HEK293 (cell line): ENCODE measurements at regions not wholly inside any gene's neighbourhood (a gene's known extent, or its start where the extent isn't known, plus 50 kb on each side); places are given as distances from the start of the nearest gene placed in this dataset.

ENCODE experiments used
- CTCF ChIA-PET: fragments of 350-600 bp; formaldehyde crosslinking; extraction: SDS; loops from one replicate; lab custom pipeline; 2021; ENCODE audit warnings: antibody characterized with exemption; lab: Yijun Ruan, JAX
- POLR2A ChIA-PET: fragments of 300-600 bp; formaldehyde crosslinking; extraction: SDS; loops from one replicate; lab custom pipeline; 2020; ENCODE audit warnings: antibody characterized with exemption, inconsistent platforms; lab: Yijun Ruan, JAX
- H3K27ac ChIP-seq: fragments of 200-500 bp; sonication (Bioruptor generic); 2 replicates; pipeline ENCODE4 v1.5.1; 2014; ENCODE audit warnings: low read depth, low read length, control low read depth, inconsistent platforms; ENCODE audit errors: extremely low read depth
- H3K36me3 ChIP-seq, 2 experiments: fragments of 200-500 bp in 1 of 2; sonication (Bioruptor generic) in 1 of 2; 1 replicate in 1 of 2; 2 replicates in 1 of 2; pipeline ENCODE4 v1.5.1; 2014 to 2017; ENCODE audit warnings: inconsistent platforms in 2 of 2, low read length in 2 of 2; ENCODE audit not compliant: control insufficient read depth in 2 of 2, insufficient read depth in 1 of 2
- H3K4me1 ChIP-seq: fragments of 200-500 bp; sonication (Bioruptor generic); 2 replicates; pipeline ENCODE4 v1.5.1; 2014; ENCODE audit warnings: mild to moderate bottlenecking, low read length, inconsistent platforms; ENCODE audit not compliant: control insufficient read depth, insufficient read depth
- H3K4me3 ChIP-seq: 2 replicates; pipeline ENCODE4 v1.5.1; 2011; ENCODE audit warnings: low read depth, mild to moderate bottlenecking, control low read depth, low read length, moderate library complexity
- H3K9me3 ChIP-seq: fragments of 200-500 bp; sonication (Bioruptor generic); 2 replicates; pipeline ENCODE4 v1.5.1; 2014; ENCODE audit warnings: low read depth, low read length, inconsistent platforms; ENCODE audit not compliant: control insufficient read depth, insufficient read depth
- GFI1B ChIP-seq: fragments of 450-650 bp; formaldehyde crosslinking; IDR thresholded peaks from 2 replicates; pipeline ENCODE4 v1.5.1; 2016; ENCODE audit warnings: missing biosample characterization, missing genetic modification characterization
- HIC1 ChIP-seq: fragments of 450-650 bp; formaldehyde crosslinking; IDR thresholded peaks from 2 replicates; pipeline ENCODE4 v1.5.1; 2016; ENCODE audit warnings: missing biosample characterization, missing genetic modification characterization
- HOXD13 ChIP-seq: sonication (generic); formaldehyde crosslinking; IDR thresholded peaks from 2 replicates; pipeline ENCODE4 v1.8.0; 2022; ENCODE audit warnings: missing genetic modification reagents, borderline replicate concordance
- KLF7 ChIP-seq: fragments of 450-650 bp; formaldehyde crosslinking; IDR thresholded peaks from 2 replicates; pipeline ENCODE4 v1.5.1; 2016; ENCODE audit warnings: missing biosample characterization, missing genetic modification characterization, borderline replicate concordance
- PBX3 ChIP-seq: sonication (generic); formaldehyde crosslinking; IDR thresholded peaks from 2 replicates; pipeline ENCODE4 v1.8.1; 2022; ENCODE audit warnings: mild to moderate bottlenecking, moderate library complexity, missing genetic modification reagents
- PRDM1 ChIP-seq: fragments of 450-650 bp; formaldehyde crosslinking; IDR thresholded peaks from 2 replicates; pipeline ENCODE4; 2016; ENCODE audit warnings: missing biosample characterization, missing genetic modification characterization
- SCRT1 ChIP-seq: fragments of 450-650 bp; formaldehyde crosslinking; IDR thresholded peaks from 2 replicates; pipeline ENCODE4 v1.5.1; 2016; ENCODE audit warnings: missing biosample characterization, missing genetic modification characterization, borderline replicate concordance
- ZBTB1 ChIP-seq: fragments of 450-650 bp; formaldehyde crosslinking; IDR thresholded peaks from 2 replicates; pipeline ENCODE4 v1.5.1; 2016; ENCODE audit warnings: missing biosample characterization, missing genetic modification characterization
- ZBTB8A ChIP-seq: fragments of 450-650 bp; formaldehyde crosslinking; IDR thresholded peaks from 2 replicates; pipeline ENCODE4 v1.5.1; 2016; ENCODE audit warnings: missing biosample characterization, missing genetic modification characterization
- ZFP69B ChIP-seq: fragments of 450-650 bp; formaldehyde crosslinking; IDR thresholded peaks from 2 replicates; pipeline ENCODE4 v1.5.1; 2016; ENCODE audit warnings: missing biosample characterization, missing genetic modification characterization
- ZNF132 ChIP-seq: fragments of 450-650 bp; formaldehyde crosslinking; IDR thresholded peaks from 2 replicates; pipeline ENCODE4 v1.5.1; 2017; ENCODE audit warnings: missing biosample characterization, missing genetic modification characterization, borderline replicate concordance
- ZNF148 ChIP-seq: fragments of 450-650 bp; formaldehyde crosslinking; IDR thresholded peaks from 2 replicates; pipeline ENCODE4 v1.5.0; 2017; ENCODE audit warnings: missing biosample characterization, missing genetic modification characterization, borderline replicate concordance
- ZNF223 ChIP-seq: fragments of 450-650 bp; formaldehyde crosslinking; IDR thresholded peaks from 2 replicates; pipeline ENCODE4 v1.5.1; 2016; ENCODE audit warnings: missing biosample characterization, missing genetic modification characterization
- ZNF280D ChIP-seq: fragments of 450-650 bp; formaldehyde crosslinking; IDR thresholded peaks from 2 replicates; pipeline ENCODE4 v1.5.1; 2016; ENCODE audit warnings: missing biosample characterization, missing genetic modification characterization
- ZNF335 ChIP-seq: fragments of 450-650 bp; formaldehyde crosslinking; conservative IDR thresholded peaks from 2 replicates; pipeline ENCODE4 v1.5.1; 2016; ENCODE audit warnings: missing biosample characterization, missing genetic modification characterization
- ZNF354C ChIP-seq: fragments of 450-650 bp; formaldehyde crosslinking; IDR thresholded peaks from 2 replicates; pipeline ENCODE4 v1.5.1; 2016; ENCODE audit warnings: missing biosample characterization, missing genetic modification characterization, low read depth, borderline replicate concordance
- ZNF473 ChIP-seq: fragments of 450-650 bp; formaldehyde crosslinking; IDR thresholded peaks from 2 replicates; pipeline ENCODE4 v1.5.1; 2017; ENCODE audit warnings: missing biosample characterization, missing genetic modification characterization
- ZNF48 ChIP-seq: fragments of 450-650 bp; formaldehyde crosslinking; IDR thresholded peaks from 2 replicates; pipeline ENCODE4 v1.5.1; 2016; ENCODE audit warnings: missing biosample characterization, missing genetic modification characterization
- ZNF555 ChIP-seq: fragments of 450-650 bp; formaldehyde crosslinking; conservative IDR thresholded peaks from 2 replicates; pipeline ENCODE4 v1.5.1; 2017; ENCODE audit warnings: missing biosample characterization, mild to moderate bottlenecking, missing genetic modification characterization, inconsistent platforms
- ZNF629 ChIP-seq: fragments of 450-650 bp; formaldehyde crosslinking; IDR thresholded peaks from 2 replicates; pipeline ENCODE4 v1.5.1; 2017; ENCODE audit warnings: missing biosample characterization, missing genetic modification characterization

GRCh38 chr22:34294476-34294875, 374.2 kb upstream of the LARGE1 start (continued):
- TF ChIP-seq HIC1 (tag by site-specific recombination) (no peak), ZNF223 (tag by site-specific recombination) (no peak), ZNF335 (no peak), ZNF148 (tag by site-specific recombination) (no peak), PRDM1 (tag by site-specific recombination) (no peak), ZNF629 (no peak)

- Histone ChIP-seq H3K4me3 (no peak overlapping the region), H3K27ac (no peak overlapping the region), H3K36me3 (no peaks in the 10 kb centered on the region), H3K9me3 (no peaks in the 10 kb centered on the region), H3K4me1 (no peaks in the 10 kb centered on the region)
- CTCF ChIA-PET: no interaction called here
- POLR2A ChIA-PET: no interaction called here
- TF ChIP-seq ZBTB8A (tag by site-specific recombination): no peak
- TF ChIP-seq ZNF354C: no peak
- TF ChIP-seq PBX3 (CRISPR knock-in tag): no peak
- no peak for TF ChIP-seq ZBTB1
- TF ChIP-seq HOXD13 (CRISPR knock-in tag): no peak
- TF ChIP-seq ZNF132 (tag by site-specific recombination): no peak
- TF ChIP-seq GFI1B: no peak
- no peak for TF ChIP-seq ZNF555
- no peak for TF ChIP-seq KLF7 (tag by site-specific recombination)
- TF ChIP-seq ZNF473 (tag by site-specific recombination): no peak
- no peak for TF ChIP-seq ZFP69B (tag by site-specific recombination)
- TF ChIP-seq PRDM1 (tag by site-specific recombination): no peak
- TF ChIP-seq ZNF48: no peak
- TF ChIP-seq ZNF280D (tag by site-specific recombination): no peak
- TF ChIP-seq SCRT1 (tag by site-specific recombination): no peak
Observed at GRCh38 chr22:34294986-34295385, 374.7 kb upstream of the LARGE1 start.
